ENCODE measurements at regions not wholly inside any gene's neighbourhood (a gene's known extent, or its start where the extent isn't known, plus 50 kb on each side); places are given as distances from the start of the nearest gene placed in this dataset.
"Not testable (repeated sequence)": the region's sequence is repeated elsewhere in the genome, so short reads cannot be mapped to it uniquely, and the experiment has no call there.

- H3K4me3 ChIP-seq (ENCODE audit: low read depth, low read length), result no peak overlapping the region
- no peak for DNase-seq (ENCODE audit: low read depth)
Measured at GRCh38 chr11:38795027-38795426, 2197.0 kb upstream of the RAG2 start.

GRCh38 chr11:38791346-38791961, 2193.4 kb upstream of the RAG2 start:
- no peak overlapping the region for H3K4me3 ChIP-seq (ENCODE audit: low read depth, low read length)
- DNase-seq (ENCODE audit: low read depth), result peak; percentile 5

- H3K4me3 ChIP-seq (ENCODE audit: low read depth, low read length), result no peak overlapping the region
- no peak for DNase-seq (ENCODE audit: low read depth)
Measured at GRCh38 chr11:38788561-38788960, 2190.5 kb upstream of the RAG2 start.

- no peak for DNase-seq (ENCODE audit: low read depth)
- no peak overlapping the region for H3K4me3 ChIP-seq (ENCODE audit: low read depth, low read length)
Measured at GRCh38 chr11:38784164-38784563, 2186.1 kb upstream of the RAG2 start.

GRCh38 chr11:38766796-38767195, 2168.8 kb upstream of the RAG2 start:
- no peak overlapping the region for H3K4me3 ChIP-seq (ENCODE audit: low read depth, low read length)
- no peak for DNase-seq (ENCODE audit: low read depth)

- H3K4me3 ChIP-seq (ENCODE audit: low read depth, low read length), result no peak overlapping the region
- DNase-seq (ENCODE audit: low read depth), result no peak
Measured at GRCh38 chr11:38759394-38759793, 2161.4 kb upstream of the RAG2 start.

- H3K4me3 ChIP-seq (ENCODE audit: low read depth, low read length), result no peak overlapping the region
- no peak for DNase-seq (ENCODE audit: low read depth)
Measured at GRCh38 chr11:38756537-38756936, 2158.5 kb upstream of the RAG2 start.

GRCh38 chr11:38751421-38751820, 2153.4 kb upstream of the RAG2 start:
- H3K4me3 ChIP-seq (ENCODE audit: low read depth, low read length), result no peak overlapping the region
- DNase-seq (ENCODE audit: low read depth), result no peak

GRCh38 chr11:38746516-38746915, 2148.5 kb upstream of the RAG2 start:
- DNase-seq (ENCODE audit: low read depth); H3K4me3 ChIP-seq (ENCODE audit: low read depth, low read length): not testable (repeated sequence)

GRCh38 chr11:38723361-38723760, 2125.3 kb upstream of the RAG2 start:
- H3K4me3 ChIP-seq (ENCODE audit: low read depth, low read length), result no peak overlapping the region
- no peak for DNase-seq (ENCODE audit: low read depth)

- no peak overlapping the region for H3K4me3 ChIP-seq (ENCODE audit: low read depth, low read length)
- DNase-seq (ENCODE audit: low read depth), result no peak
Measured at GRCh38 chr11:38721586-38722315, 2123.7 kb upstream of the RAG2 start.

GRCh38 chr11:38718659-38719058, 2120.6 kb upstream of the RAG2 start:
- no peak overlapping the region for H3K4me3 ChIP-seq (ENCODE audit: low read depth, low read length)
- DNase-seq (ENCODE audit: low read depth), result no peak

GRCh38 chr11:38718049-38718448, 2120.0 kb upstream of the RAG2 start:
- H3K4me3 ChIP-seq (ENCODE audit: low read depth, low read length), result no peak overlapping the region
- no peak for DNase-seq (ENCODE audit: low read depth)

GRCh38 chr11:38711110-38711509, 2113.1 kb upstream of the RAG2 start:
- DNase-seq (ENCODE audit: low read depth), result no peak

GRCh38 chr11:38710262-38710661, 2112.2 kb upstream of the RAG2 start:
- H3K4me3 ChIP-seq (ENCODE audit: low read depth, low read length), result no peak overlapping the region
- DNase-seq (ENCODE audit: low read depth), result no peak

More at GRCh38 chr11:38711110-38711509, 2113.1 kb upstream of the RAG2 start:
- no peak overlapping the region for H3K4me3 ChIP-seq (ENCODE audit: low read depth, low read length)

GRCh38 chr11:38700111-38700510, 2102.1 kb upstream of the RAG2 start:
- DNase-seq (ENCODE audit: low read depth), result no peak

GRCh38 chr11:38693306-38693705, 2095.3 kb upstream of the RAG2 start:
- DNase-seq (ENCODE audit: low read depth), result no peak
- H3K4me3 ChIP-seq (ENCODE audit: low read depth, low read length), result no peak overlapping the region

More at GRCh38 chr11:38700111-38700510, 2102.1 kb upstream of the RAG2 start:
- no peak overlapping the region for H3K4me3 ChIP-seq (ENCODE audit: low read depth, low read length)

- DNase-seq (ENCODE audit: low read depth); H3K4me3 ChIP-seq (ENCODE audit: low read depth, low read length): not testable (repeated sequence)
Measured at GRCh38 chr11:38690211-38690610, 2092.2 kb upstream of the RAG2 start.

- DNase-seq (ENCODE audit: low read depth), result no peak
- H3K4me3 ChIP-seq (ENCODE audit: low read depth, low read length), result no peak overlapping the region
Measured at GRCh38 chr11:38687008-38687407, 2089.0 kb upstream of the RAG2 start.

- no peak for DNase-seq (ENCODE audit: low read depth)
- no peak overlapping the region for H3K4me3 ChIP-seq (ENCODE audit: low read depth, low read length)
Measured at GRCh38 chr11:38683484-38683883, 2085.4 kb upstream of the RAG2 start.

GRCh38 chr11:38680746-38681145, 2082.7 kb upstream of the RAG2 start:
- no peak for DNase-seq (ENCODE audit: low read depth)

More at GRCh38 chr11:38680746-38681145, 2082.7 kb upstream of the RAG2 start:
- no peak overlapping the region for H3K4me3 ChIP-seq (ENCODE audit: low read depth, low read length)
